ENCODE measurements at regions not wholly inside any gene's neighbourhood (a gene's known extent, or its start where the extent isn't known, plus 50 kb on each side); places are given as distances from the start of the nearest gene placed in this dataset.

- TF ChIP-seq CTCF (IDR thresholded peaks at IDR 0.05 in 4 of 5, conservative IDR thresholded peaks at IDR 0.05 in 1 of 5) (no peak), POLR2A (IDR thresholded peaks at IDR 0.05) (no peak)
Observed at GRCh38 chr4:19725130-19725529, 526.6 kb upstream of the SLIT2 start.

Data from gastrocnemius medialis (tissue), 4 donors.